HUDEP-2 (cell line): ENCODE measurements at regions not wholly inside any gene's neighbourhood (a gene's known extent, or its start where the extent isn't known, plus 50 kb on each side); places are given as distances from the start of the nearest gene placed in this dataset.
"Not testable (repeated sequence)": the region's sequence is repeated elsewhere in the genome, so short reads cannot be mapped to it uniquely, and the experiment has no call there.

Experiments used
- DNase-seq, 76 experiments: peaks; one replicate each; lab custom pipeline; 2025; ENCODE audit not compliant: unreplicated experiment in 76 of 76; lab: John Stamatoyannopoulos, UW

DNA sequence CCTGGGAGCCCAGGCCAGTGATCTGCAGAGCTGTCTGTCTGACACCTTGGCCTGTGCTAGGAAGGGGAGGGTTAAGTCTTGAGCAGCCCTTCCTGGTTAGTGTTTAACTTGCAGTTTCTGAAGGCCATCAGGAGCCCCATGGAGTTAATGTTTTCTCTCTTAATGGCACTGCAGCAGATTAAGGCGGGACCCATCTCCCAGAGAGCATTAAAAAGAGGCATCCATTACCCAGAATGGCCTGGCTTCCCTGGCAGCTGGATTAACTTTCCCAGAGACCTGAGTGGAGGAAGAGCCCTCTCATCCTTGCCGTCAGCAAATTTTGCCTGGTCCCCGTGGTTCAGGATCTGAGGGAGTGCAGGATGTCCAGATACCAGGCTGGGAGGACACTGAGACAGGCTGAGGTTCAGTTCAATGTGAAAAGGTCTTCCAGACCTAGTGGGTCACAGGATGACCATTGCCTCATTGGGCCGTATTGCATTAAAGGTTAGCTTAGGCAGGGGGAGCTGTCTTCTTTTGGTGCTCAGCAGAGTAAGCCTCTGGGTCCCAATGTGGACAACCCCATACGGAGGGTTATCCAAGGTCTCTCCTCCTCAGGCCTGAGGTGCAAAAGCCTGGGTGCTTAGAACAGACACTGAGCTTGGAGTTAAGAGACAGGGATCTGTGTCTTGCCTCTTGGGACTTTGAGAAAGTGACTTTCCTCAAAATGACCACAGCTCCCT is 522.6 kb downstream of the PTPRU start:
- DNase-seq = no peak

DNA sequence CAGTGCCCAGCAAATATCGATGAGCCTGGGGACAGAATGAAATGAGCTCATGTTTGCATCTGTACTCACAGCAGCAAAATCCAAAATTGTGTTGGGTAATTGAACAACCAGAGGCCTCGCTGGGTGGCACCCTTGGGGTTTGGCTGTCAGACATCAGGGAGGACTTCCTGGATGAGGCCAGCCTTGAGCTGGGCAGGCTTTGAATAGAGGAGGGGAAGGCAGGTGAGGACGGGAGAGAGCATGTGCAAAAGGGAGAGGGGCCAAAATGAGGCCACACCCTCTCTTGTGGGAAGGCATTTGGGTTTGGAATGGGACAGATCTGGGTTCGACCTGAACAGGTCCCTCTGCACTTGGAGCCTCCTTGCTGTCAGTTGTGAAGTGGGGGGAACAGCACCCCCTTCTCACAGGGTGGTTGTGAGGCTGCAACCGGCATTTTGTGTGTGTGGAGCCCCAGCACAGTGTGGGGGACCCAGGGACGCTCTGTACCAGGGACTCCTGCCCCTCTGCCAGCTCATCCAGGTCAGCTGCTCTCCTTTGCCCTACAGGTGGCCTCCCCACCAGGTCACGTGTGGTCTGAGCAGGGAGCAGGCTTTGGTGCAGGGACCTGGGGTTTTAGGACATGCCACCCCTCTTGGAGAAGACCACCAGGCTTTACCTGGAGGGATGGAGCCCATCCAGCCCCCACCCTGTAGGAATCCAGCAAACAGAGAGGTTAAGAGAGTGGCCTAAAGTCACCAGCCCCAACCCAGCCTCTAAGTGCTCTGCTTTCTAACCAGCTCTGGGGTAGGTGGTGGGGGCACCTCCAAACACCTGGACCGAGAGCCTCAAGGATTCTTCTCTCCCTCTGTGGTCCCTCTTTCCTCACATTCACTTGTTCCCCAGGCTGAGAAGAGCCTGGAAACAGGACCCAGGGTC is 521.8 kb downstream of the PTPRU start:
- no peak for DNase-seq

DNA sequence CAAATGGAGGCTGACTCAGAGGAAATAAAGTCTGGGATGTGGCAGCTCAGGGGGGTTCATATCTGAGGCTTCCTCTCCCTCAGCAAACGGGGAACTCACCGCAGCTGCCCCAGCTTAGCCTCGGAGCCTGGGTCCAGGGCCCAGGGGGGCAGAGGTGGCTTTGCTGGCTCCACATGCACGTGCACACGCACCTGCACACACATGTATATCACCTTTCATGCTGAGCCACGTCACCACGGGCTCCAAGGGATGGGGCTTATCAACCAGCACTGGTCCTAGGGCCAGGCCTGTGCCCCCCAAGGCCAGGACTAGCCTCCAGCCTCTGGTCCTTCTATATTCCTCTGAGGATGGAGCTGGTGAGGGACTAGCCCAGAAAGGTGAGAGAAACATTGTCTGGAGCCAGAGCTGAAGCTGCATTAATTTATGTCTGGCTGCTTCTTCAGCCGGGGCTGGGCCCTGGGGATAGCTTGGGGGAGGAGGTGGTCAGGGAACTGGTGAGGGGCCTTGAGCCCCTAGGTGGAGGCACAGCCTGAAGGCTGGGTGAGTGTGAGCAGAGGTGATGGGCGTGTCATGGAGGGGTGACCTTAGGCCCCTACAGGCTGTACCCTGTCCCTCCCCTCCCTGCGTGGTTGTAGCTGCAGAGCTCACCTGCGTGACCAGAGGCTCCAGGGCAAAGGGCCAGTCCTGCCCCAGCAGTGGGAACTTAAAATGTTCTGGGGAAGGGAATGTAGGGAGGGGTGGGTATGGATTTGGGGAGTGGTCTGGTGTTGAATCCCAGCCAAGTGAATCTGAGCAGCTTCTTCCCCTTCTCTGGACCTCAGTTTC is 520.8 kb downstream of the PTPRU start:
- no peak for DNase-seq

DNA sequence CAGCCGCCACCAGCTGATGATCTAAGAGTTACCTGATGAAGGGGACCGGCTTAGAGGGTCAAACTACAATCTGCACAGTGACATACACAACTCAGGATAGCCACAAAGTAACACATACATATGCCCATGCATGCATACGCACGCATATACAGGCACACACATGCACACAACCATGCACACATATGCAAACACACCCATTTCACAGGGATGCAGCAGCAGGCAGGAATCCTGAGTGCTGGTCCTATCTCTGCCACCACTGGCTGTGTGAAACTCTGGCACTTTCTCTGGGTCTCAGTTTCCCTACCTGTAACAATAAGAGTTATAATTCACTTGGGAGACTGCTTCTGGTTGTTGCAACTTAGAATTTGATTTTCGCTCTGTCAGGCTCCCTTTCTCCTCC is 520.2 kb downstream of the PTPRU start:
- no peak for DNase-seq

DNA sequence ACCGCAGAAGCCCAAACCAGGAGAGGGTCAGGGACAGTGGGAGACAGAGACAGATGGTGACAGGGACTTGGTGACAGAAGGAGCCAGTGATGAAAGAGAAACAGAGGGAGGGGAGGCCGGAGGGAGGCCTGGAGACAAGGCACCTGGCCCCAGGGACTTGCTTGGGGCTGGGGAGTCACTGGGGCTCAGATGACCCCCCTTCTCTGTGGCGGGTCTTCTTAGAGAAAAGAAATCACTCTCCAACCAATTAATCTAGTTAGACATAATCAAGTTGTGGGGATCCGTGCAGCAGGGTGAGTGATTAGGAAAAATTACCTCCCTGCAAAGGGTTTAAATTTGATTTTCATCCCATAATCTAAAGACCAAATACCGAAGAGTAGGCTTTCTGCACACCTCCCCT is 519.8 kb downstream of the PTPRU start:
- no peak for DNase-seq

DNA sequence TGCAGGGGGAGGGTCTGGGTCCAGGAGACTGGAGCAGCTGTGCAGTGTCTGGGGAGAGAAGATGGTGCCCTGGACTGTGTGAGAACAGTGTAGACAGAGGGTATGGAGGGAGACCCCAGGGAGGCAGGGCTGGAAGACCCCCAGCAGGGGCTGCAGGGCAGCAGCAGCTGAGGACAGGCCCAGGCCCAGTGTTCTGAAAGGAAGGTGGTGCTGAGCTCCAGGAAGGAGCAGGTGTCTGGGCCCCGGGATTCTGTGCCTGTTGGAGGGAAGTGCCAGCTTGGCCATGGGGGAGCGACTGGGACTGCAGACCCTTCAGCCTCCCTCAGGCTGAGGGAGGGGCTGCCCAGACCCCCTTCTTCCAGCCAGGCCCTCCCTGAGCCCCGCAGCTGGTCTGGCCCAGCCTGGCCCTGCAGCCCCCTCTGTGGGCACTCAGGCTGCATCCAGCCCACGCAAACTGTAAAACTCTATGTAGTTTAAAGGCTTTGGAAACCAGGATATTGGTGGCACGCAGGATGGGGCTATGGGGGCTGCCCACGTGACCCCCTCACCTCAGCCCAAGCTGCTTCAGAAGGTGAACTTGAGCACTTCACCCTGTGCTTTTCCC is 519.2 kb downstream of the PTPRU start:
- not testable (repeated sequence) for DNase-seq

DNA sequence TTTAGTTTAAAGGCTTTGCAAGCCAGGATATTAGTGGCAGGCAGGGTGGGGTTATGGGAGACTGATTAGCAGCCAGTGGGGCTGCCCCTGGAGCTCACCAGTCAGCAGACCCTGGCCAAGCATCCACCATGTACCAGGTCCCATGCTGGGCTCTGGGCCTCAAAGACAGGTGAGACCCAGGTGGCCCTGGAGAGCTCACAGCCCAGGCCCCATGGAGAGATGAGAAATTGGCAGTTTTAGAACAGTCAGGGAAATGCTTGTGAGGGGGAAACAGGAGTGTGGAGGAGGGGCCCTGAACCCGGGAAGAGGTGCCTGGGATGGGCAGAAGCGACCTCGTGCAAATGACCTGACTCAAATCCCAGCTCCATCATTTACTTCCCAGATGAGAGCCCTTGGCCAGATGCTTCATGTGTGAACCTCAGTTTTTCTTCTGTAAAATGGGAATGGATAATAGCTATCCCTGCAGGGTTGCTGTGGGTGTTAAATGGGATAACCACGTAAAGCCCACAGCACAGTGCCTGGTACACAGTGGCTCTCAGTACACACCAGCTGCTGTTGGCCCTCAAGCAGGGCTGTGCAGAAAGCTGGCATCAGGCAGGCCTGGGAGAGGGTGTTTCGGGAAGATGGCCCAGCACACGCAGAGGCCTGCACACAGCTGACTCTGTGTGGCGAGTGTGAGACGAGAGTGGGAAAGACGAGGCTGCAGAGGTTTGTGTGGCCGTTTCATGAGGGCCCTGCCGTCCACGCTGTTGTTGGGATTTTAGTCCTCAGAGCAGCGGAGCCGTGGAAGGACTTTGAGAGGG is 518.5 kb downstream of the PTPRU start:
- DNase-seq = no peak

DNA sequence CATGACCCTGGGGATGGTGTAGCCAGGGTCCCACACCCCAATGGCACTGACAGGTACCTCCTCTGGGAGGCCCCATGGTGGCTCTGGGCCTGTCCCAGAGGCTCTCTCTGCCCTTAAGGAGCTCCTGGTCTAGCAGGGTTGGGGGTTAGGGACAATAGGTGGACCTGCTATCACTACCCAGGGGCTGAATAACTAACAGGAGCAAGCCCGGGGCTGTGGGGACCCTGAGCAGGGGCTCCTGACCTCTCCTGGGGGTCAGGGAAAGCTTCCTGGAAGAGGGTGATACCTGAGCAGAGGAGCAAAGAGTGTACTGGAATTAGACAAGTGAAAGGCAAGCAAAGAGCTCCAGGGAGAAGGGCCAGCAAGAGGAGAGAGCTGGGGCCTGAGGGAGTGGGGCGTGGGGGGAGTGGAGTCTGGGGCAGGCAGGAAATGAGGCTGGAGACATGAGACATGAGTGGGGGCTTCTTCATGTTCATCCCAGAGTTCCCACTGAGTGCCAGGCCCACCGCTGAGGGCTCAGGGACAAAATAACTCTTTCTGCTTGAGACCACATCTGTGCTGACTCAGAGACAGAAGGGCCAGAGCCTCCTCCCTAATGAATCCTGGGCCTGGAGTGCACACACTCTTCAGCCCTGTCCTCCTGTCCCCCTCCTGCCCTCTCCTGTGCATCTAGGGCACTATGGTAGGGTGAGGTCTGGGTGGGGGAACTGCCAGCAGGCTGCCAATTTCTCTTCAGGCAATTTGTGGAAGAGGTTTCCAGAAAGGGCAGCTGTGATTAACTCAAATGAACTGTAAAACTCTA is 517.6 kb downstream of the PTPRU start:
- DNase-seq = no peak

DNA sequence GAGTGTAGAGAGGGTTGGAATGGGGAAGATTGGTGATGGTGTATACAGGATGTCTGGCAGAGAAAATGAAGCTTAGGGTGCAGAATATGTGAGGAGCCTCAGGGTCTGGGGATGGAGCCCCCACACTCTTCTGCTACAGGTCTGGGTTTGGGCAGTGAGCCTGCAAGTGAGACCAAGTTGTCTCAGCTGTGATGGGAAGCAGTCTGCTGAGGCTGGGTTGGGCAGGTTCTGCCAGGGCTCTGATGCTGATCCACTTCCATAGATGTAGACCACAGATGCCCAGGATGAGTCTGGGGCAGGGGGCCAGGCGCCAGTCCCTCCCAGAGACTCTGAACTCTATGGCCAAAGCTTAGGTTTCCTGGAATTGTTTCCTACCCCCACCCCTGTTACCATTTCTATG is 516.9 kb downstream of the PTPRU start:
- no peak for DNase-seq

DNA sequence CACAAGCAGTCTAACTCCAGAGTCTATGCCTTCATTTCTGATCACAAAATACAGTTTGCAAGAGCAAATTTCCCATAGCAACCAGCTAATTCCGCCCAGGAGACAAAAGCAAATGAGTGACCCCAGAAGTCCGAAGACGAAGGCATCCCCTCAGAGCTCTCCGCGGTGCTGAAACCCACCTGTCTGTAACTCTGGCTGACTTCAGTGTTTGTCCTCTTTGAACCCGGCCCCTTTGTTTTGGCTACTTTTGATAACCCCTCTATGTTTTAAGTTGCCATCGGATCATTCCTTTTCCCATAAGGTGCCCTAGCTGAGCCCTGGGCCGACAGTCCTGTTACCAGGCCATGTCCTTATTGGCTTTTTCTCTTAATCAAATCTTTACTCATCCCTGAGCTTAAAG is 515.8 kb downstream of the PTPRU start:
- DNase-seq = no peak

DNA sequence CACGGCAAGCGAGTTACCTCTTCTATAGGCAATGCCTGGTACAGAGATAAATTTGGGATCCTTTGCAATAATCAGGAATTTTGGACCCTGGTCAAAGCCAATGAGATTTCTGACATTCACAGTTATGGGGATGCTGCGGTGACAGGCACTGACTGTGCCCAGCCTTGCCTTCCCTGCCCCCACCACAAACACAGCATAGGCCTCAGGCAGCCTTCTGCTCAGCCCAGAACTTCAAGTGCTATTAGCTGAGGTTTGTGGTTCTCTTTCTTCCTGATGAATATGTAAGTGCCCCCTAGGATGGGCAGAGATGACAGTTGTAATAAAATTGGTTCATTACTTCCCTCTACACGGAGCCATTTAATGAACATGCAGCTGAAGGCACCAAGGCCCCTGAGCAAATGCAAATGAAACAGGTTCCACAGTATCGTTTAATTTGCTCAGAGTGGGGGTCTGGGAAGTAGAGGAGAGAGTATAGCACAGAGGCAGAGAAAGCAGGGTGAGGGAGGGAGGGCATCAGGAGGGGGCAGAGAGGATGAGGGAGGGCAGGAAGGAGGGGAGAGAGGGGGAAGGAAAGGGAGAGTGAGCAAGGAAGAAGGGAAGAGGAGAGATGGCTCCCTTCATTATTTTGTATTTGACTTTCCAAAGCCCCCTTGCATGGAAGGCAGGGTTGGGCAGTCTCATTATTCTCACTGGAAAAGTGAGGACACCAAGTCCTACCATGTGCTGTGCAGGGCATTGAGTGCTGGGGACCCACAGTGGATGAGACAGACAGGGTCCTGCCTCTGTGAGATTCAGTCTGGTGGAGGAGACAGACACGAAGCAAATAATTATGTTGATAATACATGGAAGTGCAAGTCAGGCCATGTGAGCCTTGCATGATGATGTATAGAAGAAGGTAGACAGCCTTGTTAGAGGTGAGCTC is 513.0 kb downstream of the PTPRU start:
- no peak for DNase-seq

DNA sequence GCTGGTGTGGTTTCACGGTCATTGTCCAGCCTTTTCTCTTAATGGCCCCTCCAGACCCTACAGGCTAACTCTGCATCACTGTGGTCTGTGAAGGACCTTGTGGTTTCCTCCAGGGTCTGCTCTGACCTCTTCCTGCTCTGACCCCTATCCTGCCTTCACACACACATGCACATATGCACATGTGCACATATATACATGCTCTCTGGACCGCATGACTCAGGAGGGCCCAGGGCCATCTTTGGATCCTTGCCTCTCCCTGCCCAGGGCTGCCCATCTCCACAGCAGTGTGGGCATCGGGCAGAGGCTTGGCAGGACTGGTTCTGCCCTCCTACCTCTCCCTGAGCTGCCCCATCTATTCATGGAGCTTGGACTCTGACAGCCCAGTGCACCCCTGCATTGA is 510.9 kb downstream of the PTPRU start:
- no peak for DNase-seq

DNA sequence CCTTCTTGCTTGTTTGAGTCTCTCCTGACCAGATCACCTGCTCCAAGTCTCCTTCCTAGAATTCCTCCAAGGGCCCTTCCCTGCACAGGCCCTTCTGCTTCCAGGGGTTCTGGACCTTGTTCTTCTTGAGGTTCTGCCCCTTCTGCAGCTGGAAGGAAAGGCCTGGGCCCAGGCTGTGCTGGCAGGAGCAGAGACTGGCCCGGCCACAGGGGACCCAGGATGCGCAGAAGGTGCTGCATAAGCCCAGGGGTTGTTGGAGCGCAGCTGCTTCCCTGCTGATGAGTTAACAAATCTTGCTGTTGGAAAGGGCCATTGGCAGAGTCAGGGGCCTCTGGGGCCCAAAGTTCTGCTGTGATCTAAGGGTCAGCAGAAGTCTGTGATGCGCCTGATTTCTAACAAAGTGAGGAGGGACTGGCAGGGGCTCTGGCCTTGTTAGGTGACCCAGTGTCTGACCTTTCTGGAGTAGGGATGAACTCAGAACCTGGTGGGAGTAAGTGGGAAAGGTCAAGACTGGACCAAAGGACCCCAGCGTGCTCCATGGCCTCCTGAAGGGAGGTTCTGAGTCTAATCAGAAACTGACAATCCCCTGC is 509.8 kb downstream of the PTPRU start:
- no peak for DNase-seq

DNA sequence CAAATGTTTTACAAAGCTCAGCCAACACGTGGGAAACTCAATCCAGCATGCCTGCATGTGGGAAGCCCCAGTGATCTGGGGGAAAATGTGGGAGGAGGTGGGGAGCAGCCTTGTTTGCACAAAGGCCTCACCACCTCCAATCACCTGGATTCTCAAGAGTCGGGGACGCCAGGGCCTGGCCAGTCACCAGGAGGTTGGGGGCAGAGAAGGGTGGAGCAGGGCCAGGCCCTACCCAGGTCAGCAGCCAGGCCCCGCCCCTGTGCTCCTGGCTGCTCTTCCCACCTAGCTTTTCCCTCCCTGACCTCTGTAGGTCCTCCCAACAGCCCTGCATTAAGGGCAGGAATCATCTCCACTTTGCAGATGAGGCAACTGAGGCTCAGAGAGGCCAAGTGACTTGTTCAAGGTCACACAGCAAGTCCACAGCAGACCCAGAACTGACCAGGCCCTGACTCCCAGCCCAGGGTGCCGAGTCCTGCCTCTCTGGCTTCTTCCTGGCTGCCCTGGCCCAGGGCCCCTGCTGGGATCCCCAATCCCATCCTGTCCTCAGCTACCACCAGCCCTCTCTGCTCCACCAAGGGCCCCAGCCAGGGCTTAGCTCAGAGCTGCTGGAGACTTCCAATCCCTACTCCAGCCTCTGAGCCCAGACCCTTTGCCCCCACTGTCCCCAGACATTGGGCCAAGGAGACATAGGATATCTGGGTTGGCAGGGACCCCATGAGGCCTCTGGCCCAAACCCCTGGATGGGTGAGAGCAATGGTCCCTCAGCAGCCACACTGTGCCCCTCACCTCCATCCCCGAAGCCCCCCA is 508.6 kb downstream of the PTPRU start:
- DNase-seq = no peak

DNA sequence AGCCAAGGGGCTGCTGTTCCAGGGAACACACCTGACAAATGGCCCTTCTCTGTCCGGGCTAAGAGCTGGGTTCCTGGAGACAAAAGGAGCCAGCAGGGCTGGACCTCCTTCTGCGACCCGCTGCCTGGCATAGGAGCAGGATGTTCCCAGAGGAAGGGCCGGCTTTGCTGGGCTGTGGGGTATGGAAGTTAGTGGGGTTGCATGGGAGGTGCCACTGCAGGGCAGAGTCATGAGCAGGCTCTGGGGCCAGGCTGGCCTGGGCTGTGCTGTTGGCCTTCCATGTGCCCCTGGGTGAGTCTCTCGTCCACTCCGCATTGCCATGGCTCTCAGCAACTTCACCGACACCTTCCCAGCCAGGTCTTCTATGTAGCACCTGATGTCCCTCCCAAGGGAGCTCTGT is 507.6 kb downstream of the PTPRU start:
- DNase-seq = no peak

DNA sequence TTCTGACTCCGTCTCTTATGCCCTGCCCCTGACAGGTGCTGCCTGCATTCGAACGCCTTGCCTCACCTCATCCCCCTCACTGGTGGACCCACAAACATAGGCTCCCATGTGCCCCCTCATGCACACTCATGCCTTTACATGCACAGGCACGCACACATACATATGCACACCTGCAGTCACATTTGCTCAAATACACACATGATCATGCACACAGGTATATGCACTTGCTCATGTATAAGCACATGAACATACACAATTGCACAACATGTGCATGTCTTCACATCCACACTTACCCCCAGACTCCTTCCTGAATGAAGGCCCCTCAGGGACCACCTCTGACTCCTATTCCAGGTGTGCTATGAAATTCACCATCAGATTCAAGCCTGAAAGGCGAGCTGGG is 506.9 kb downstream of the PTPRU start:
- DNase-seq = no peak

DNA sequence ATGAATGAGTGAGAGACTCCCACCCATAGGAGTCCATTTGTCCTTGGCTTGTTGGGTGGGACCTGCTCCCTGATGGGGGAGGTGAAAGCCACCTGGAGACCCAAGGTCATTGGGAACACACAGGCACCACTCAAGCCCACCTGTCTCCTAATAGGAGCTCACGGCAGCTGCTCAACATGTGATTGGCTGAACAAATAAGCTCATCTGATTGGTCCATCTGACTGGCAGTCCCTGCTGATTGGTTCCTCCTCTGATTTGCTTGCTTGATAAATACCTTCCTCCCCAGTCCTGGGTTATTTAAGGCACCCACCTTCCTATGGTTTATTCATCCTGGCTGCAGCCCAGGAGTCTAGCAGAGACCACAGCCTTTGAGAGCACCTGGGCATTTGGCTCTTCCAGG is 502.9 kb downstream of the PTPRU start:
- no peak for DNase-seq
